PC-9 (cell line): ENCODE measurements at regions not wholly inside any gene's neighbourhood (a gene's known extent, or its start where the extent isn't known, plus 50 kb on each side); places are given as distances from the start of the nearest gene placed in this dataset.

Source experiments
- BruUV-seq: library from RNA; stranded (reverse); fragments of 400-500 nt; replicated peaks from 2 replicates; lab custom pipeline; 2021; lab: Mats Ljungman, UMichigan
- CTCF ChIA-PET: fragments of 300-600 bp; sonication (Branson Sonifier 250); formaldehyde crosslinking; loops from one replicate; lab custom pipeline; 2022; ENCODE audit warnings: antibody characterized with exemption; lab: Charles Lee
- POLR2A ChIA-PET: fragments of 300-600 bp; sonication (Branson Sonifier 250); formaldehyde crosslinking; loops from one replicate; lab custom pipeline; 2022; ENCODE audit warnings: antibody characterized with exemption; ENCODE audit not compliant: unreplicated experiment; lab: Charles Lee
- DNase-seq, 2 experiments: peaks; one replicate each; pipeline versions ENCODE4 v3.0.0 to v3.0.0-alpha.2; 2015 to 2022; ENCODE audit warnings: mixed read lengths in 1 of 2
- H2AFZ ChIP-seq: fragments of 200-600 bp; sonication (generic); 2 replicates; pipeline ENCODE4 v1.8.1; 2017; ENCODE audit warnings: antibody characterized with exemption
- H3F3A ChIP-seq: fragments of 200-600 bp; sonication (generic); 2 replicates; pipeline ENCODE4 v1.8.1; 2017; ENCODE audit warnings: antibody characterized with exemption, mild to moderate bottlenecking, low read depth; ENCODE audit not compliant: insufficient read depth
- H3K27ac ChIP-seq: fragments of 200-600 bp; sonication (generic); 2 replicates; pipeline ENCODE4 v1.6.1; 2016; ENCODE audit warnings: mixed run types
- H3K27me3 ChIP-seq: fragments of 200-600 bp; sonication (generic); 2 replicates; pipeline ENCODE4 v1.6.1; 2016; ENCODE audit warnings: low read depth, mixed run types; ENCODE audit not compliant: insufficient read depth
- H3K36me3 ChIP-seq: fragments of 200-600 bp; sonication (generic); 2 replicates; pipeline ENCODE4 v1.6.1; 2016; ENCODE audit warnings: low read depth, mixed run types
- H3K4me1 ChIP-seq: fragments of 200-600 bp; sonication (generic); replicated peaks from 2 replicates; pipeline ENCODE4 v1.6.1; 2016; ENCODE audit warnings: mixed run types; ENCODE audit not compliant: insufficient read depth
- H3K4me2 ChIP-seq: fragments of 200-600 bp; sonication (generic); 2 replicates; pipeline ENCODE4 v1.6.1; 2017; ENCODE audit warnings: mixed run types
- H3K4me3 ChIP-seq: fragments of 200-600 bp; sonication (generic); 2 replicates; pipeline ENCODE4 v1.6.1; 2016; ENCODE audit warnings: mixed run types
- H3K79me2 ChIP-seq: fragments of 200-600 bp; sonication (generic); 2 replicates; pipeline ENCODE4 v1.6.1; 2017; ENCODE audit warnings: low read depth, mixed run types
- H3K9me2 ChIP-seq: fragments of 200-600 bp; sonication (generic); 2 replicates; pipeline ENCODE4 v1.8.1; 2017; ENCODE audit warnings: mild to moderate bottlenecking; ENCODE audit not compliant: insufficient read depth
- H3K9me3 ChIP-seq: fragments of 200-600 bp; sonication (generic); 2 replicates; pipeline ENCODE4 v1.8.1; 2016; ENCODE audit warnings: low read depth; ENCODE audit not compliant: insufficient read depth
- H4K20me1 ChIP-seq: fragments of 200-600 bp; sonication (generic); 2 replicates; pipeline ENCODE4 v1.8.1; 2017; ENCODE audit not compliant: insufficient read depth
- EZH2 ChIP-seq: fragments of 200-600 bp; sonication (generic); IDR thresholded peaks from 2 replicates; pipeline ENCODE4 v1.8.0; 2017; ENCODE audit warnings: antibody characterized with exemption, low read depth
- intact Hi-C: fragments of 100-400 bp; cut with micrococcal nuclease; formaldehyde crosslinking; loops from one replicate; pipeline ENCODE4 v1.10.0; 2022; ENCODE audit not compliant: unreplicated experiment
- TF ChIP-seq, protein P1 (sequence below): fragments of 200-600 bp; sonication (generic); conservative IDR thresholded peaks from 2 replicates; pipeline ENCODE4 v1.6.1; 2017; ENCODE audit warnings: mixed run types, antibody characterized with exemption, mild to moderate bottlenecking, moderate library complexity

DNA sequence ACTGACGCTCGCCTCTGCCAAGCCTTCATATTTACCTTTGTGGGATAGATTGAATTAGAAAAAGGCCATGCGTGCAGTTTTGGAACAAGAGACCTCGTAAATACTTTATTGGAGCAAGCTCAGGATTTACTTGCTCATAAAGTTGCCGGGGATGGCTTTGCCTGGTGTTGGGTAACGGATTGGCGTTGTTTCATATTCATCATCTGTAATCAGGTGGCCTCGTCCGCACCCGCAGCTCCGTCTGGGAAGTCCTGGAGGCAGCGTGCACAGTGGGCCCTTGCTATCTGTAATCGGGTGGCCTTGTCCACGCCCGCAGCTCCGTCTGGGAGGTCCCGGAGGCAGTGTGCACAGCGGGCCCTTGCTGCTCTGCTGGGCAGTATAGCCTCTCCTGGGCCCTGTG, 1209.3 kb downstream of the BRD1 start:
- intact Hi-C loops = no loop called here
- H3K27ac ChIP-seq = no peak overlapping the region
- no peaks in the 10 kb centered on the region for H3K79me2 ChIP-seq
- no peaks in the 10 kb centered on the region for H3K9me3 ChIP-seq
- H3F3A ChIP-seq = no peaks in the 10 kb centered on the region
- no peaks in the 10 kb centered on the region for H3K36me3 ChIP-seq
- H3K4me1 ChIP-seq = no peaks in the 10 kb centered on the region
- no peaks in the 10 kb centered on the region for H3K9me2 ChIP-seq
- no TSS peak for BruUV-seq
- ChIA-PET POLR2A (no interaction called here), CTCF (no interaction called here)
- H3K27me3 ChIP-seq = peaks cover 65% of the 10 kb centered on the region
- TF ChIP-seq, protein P1, sequence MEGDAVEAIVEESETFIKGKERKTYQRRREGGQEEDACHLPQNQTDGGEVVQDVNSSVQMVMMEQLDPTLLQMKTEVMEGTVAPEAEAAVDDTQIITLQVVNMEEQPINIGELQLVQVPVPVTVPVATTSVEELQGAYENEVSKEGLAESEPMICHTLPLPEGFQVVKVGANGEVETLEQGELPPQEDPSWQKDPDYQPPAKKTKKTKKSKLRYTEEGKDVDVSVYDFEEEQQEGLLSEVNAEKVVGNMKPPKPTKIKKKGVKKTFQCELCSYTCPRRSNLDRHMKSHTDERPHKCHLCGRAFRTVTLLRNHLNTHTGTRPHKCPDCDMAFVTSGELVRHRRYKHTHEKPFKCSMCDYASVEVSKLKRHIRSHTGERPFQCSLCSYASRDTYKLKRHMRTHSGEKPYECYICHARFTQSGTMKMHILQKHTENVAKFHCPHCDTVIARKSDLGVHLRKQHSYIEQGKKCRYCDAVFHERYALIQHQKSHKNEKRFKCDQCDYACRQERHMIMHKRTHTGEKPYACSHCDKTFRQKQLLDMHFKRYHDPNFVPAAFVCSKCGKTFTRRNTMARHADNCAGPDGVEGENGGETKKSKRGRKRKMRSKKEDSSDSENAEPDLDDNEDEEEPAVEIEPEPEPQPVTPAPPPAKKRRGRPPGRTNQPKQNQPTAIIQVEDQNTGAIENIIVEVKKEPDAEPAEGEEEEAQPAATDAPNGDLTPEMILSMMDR = no peak
- no peak for TF ChIP-seq EZH2
- H4K20me1 ChIP-seq = no peaks in the 10 kb centered on the region; the same call in 1 of the 2 replicates
- no peak for DNase-seq
- H3K4me3 ChIP-seq = no peak overlapping the region
- no peak overlapping the region for H3K4me2 ChIP-seq
- H2AFZ ChIP-seq = no peak overlapping the region

DNA sequence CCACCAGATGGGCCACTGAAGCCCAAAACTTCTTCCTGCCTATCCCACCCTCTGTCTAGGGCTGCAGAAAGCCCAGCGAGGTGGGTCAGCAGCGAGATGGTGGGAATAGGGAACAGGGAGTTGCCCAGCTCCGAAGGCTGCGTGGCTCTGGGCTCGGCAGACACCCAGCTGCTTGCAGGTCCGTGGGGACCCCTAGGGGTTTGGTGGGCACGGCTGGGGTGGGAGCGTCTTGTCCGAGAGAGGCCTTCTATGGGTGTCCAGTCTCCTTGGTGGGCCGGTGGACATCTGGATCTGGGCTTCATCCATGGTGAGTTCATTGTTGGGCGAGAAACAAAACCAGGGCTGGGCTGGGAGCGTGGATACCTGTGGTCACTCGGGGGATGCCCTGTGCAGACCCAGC, 1211.0 kb downstream of the BRD1 start:
- Histone ChIP-seq H3K27ac (no peak overlapping the region), H3K4me3 (no peak overlapping the region), H2AFZ (no peak overlapping the region), H3F3A (no peaks in the 10 kb centered on the region), H3K9me3 (no peaks in the 10 kb centered on the region), H4K20me1 (peaks cover 3% of the 10 kb centered on the region; the same call in 1 of the 2 replicates), H3K79me2 (no peaks in the 10 kb centered on the region), H3K27me3 (peaks cover 74% of the 10 kb centered on the region), H3K4me1 (no peaks in the 10 kb centered on the region), H3K36me3 (no peaks in the 10 kb centered on the region), H3K4me2 (no peak overlapping the region), H3K9me2 (no peaks in the 10 kb centered on the region)
- ChIA-PET POLR2A (no interaction called here), CTCF (no interaction called here)
- BruUV-seq = no TSS peak
- DNase-seq = no peak
- intact Hi-C loops = no loop called here
- TF ChIP-seq, protein P1 = no peak
- TF ChIP-seq EZH2 = no peak

DNA sequence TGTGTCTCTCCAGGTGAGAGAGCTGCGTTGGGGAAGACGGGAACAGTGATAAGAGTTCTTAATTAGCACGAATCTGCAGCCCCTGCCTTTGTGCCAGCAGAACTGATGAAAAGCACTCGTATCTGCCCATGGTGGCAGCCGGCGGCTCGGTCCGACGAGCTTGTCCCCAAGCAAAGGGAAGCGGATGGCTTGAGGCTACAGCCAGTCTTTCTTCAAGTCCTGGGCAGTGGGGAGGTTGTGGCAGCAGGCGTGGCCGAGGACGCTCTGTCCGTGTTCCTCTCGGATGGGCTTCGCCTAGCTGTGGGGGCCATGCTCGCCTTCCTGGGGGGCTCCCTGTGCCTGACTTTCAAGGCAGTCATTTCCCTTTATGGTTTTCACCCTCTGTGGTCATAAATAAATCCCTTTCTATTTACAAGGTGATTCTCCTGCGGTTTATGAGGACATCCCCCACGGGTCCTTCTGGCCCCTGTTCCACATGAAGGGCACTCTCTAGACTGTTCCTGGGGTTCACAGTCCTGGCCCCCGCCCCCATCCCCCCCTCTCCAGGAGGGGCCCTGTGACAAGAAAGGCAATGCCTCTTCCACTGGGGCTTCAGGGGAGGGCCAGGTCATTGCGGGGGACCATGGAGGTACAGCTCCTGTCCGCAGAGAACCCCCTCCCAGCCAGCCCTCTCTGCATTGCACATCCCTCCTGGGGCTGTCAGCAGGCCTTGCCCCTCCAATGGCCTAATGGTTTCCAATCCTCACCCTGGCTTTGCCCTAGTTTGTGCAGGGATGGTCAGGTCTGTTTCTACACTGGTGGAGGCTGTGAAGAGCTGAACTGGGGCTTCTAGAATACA, 1212.3 kb downstream of the BRD1 start:
- Histone ChIP-seq H3K4me2 (no peak overlapping the region), H4K20me1 (peaks cover 3% of the 10 kb centered on the region; the same call in 1 of the 2 replicates), H3F3A (no peaks in the 10 kb centered on the region), H3K9me3 (no peaks in the 10 kb centered on the region), H3K36me3 (no peaks in the 10 kb centered on the region), H3K79me2 (no peaks in the 10 kb centered on the region), H3K4me1 (no peaks in the 10 kb centered on the region), H2AFZ (no peak overlapping the region), H3K4me3 (no peak overlapping the region), H3K27me3 (peaks cover 87% of the 10 kb centered on the region), H3K9me2 (no peaks in the 10 kb centered on the region), H3K27ac (no peak overlapping the region)
- DNase-seq = no peak
- intact Hi-C loops = no loop called here
- no TSS peak for BruUV-seq
- ChIA-PET CTCF (no interaction called here), POLR2A (no interaction called here)
- TF ChIP-seq, protein P1 = no peak
- TF ChIP-seq EZH2 = no peak
